Dermis blood vessel endothelial cell (primary cell): ENCODE measurements at regions not wholly inside any gene's neighbourhood (a gene's known extent, or its start where the extent isn't known, plus 50 kb on each side); places are given as distances from the start of the nearest gene placed in this dataset.

Source experiments
- DNase-seq: peaks from one replicate; pipeline ENCODE4 v3.0.0; 2010

DNA sequence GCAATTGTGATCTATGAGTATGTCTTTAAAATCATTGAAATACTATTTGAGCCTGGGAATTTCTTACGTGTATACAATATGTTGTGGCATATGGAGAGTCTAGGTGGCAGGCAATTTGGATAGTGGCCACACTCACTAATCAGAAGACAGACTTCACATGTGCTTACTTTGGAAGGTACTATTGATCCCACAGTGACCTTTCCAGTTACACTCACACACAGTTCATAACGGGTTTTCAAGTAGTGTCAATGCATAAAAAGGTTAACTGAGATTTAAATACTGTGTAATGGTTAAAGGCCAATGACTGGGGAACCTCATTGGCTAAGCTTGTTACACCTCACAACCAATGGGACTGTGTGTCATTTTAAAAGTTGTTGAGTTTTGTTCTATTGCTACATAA lies 783.2 kb downstream of the RPA4 start:
- no peak for DNase-seq

DNA sequence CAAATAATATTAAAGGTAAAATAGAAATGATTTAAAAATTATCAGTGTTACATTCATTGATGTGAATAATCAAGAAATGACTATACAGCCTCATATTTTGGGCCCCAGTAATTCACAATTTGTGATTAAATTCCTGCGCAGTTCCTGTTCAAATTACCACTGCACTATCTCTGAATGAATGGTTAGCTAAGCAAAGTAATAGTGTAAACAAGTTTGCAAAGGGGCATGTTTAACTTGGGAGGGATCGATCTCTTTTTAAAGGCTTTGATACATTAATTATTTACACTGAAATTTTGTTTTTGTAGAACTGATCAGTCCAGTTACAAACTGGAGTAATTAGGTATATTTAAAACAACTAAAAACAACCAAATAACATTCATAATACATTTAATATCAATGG lies 784.4 kb downstream of the RPA4 start:
- no peak for DNase-seq

DNA sequence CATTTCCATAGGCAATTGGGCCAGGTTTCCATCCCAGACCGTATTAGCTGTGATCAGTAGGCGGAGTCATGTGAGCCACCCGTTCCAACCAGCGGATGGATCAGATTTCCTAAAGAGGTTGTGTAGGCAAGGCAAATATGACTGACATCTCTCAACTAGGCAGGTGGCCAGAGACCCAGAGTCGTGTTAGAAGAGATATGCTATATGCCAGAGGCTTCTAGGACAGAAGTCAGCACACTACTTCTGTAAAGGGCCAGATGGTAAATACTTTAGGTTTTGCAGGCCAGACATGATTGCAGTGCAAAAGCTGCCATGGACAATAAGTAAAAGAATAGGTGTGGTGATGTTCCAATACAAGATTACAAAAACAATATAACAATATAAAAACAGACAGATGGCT lies 788.4 kb downstream of the RPA4 start:
- no peak for DNase-seq

DNA sequence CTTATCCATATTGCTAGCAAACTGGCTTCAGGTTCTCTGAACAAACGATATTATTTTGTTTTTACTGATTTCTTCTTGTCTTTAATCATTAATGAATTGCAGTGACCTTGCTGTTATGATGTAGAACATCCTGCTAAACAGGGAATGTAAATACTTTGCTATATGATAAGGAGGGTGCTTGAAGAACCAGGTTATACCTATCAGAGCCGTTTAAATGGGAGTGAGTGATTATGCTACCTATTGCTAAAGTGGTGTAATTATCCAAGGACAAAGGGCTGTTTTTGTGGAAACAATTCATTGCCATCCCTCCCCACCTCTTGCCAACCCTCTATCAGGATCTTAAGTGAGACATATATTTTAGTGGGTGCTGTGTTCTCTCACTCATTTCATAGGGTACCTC lies 788.9 kb downstream of the RPA4 start:
- no peak for DNase-seq

DNA sequence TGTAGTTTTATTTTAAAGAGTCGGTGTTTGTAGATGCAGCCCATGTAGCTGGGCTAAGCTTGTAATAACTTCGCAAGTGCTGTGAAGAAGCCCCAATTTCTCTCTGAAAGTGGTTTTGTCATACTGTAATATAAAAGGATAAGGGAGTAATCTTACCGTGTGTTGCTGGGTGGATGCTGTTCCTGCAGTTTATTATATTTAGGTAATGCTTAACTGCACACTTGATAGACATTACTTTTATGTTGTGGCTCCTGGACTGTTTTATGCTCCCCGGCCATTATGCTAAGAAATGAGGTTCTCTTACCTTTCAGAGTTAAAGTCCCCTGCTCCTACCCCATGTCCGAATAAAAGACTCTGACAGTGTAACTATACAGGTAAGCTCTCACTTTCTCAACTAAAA lies 789.4 kb downstream of the RPA4 start:
- no peak for DNase-seq

DNA sequence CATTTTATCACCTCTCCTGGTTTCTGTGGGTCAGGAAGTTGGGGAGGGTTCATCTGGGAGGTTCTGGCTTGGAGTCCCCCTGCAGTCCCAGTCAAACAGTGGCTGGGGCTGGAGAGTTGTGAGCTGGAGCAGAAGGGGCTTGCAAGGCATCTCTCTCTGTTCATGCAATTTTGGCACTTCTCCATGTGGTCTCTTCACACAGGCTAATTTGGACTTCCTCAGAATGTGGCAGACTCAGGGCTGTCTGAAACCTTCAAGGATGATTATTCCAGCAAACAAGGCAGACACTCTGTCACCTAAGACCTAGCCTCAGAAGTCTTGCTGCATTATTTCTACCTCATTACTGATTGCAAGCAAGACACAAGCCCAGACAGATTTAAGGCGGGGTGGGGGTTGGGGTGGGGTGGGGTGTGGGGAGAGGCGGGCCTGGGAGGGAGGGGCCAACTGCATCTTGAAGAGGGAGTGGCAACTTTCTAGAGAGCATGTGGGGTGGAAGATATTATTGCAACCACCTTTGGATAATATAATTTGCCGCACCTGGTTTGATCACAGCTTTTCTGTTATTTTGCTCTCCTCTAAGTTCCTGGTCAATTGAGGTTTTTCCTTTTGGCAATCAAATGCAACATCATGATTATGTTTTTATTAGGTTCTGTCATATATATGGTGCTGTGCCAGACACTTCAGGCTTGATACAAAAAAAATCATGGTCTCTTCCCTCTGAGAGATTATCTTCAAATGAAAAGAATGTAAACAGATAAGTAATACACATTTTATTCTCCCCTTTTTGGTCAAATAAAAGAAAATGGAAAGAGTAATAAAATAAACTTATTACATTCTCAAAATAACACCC lies 799.5 kb downstream of the RPA4 start:
- DNase-seq = no peak

DNA sequence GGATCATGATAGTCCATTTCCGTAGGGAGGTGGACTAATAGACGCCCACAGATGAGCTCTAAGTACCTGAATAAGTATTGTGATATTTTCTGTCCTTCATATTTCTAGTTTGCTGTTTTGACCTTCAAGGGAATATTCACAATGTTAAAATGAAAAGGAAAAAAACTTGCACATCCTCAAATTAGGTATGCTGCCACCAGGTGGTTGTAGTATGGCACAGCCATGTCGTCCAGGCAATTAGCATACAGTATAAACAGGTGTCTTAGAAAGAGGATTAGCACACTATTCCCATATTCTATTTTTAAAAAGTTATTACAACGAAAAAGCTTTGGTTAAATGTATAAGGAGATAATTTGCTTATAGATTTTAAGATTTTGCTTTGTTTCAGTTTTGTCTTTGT lies 802.0 kb downstream of the RPA4 start:
- peak; percentile 57 for DNase-seq

DNA sequence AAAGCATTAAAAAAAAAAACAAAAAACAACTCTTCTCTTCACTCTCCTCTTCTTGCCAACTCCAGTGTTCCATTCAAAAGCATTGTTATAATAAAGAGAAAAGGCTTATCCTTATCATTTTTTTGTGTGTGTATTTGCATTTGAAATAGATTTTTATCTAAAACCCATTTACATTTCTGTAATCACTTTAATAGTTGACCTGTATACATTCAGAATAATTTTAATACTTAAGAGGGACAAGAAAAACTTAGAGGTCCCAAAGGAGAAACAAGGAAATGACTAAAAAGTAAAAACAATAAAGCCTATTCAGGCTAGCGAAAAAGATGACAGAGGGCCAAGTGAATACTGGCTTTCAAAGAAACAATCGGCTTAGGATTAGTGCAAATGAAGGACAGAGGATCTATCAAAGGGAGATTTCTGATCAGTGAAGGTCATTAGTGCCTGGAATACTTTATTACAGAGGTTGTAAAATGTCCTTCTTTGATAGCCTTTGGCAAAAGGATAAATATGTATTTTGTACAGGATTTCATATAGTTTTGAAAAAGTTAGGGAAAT lies 808.3 kb downstream of the RPA4 start:
- DNase-seq = peak; percentile 45

DNA sequence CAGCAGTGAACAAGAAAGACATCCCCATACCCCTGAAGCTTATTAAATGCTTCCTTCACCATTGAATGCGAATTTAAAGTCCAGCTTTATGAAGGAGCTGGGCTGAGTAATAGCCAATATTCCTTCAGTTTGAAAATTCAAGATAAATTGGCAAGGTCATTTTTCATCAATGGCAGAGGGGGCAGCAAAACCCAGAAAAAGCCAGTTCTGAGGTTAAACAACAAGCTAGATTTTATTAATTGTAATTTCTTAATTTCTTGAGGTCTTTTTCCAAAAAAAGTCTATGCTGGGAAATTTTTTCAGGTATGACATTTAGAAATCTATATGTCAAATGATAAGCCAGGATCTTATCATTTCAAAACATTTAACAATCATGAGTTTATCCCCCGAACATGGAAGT lies 808.9 kb downstream of the RPA4 start:
- no peak for DNase-seq

DNA sequence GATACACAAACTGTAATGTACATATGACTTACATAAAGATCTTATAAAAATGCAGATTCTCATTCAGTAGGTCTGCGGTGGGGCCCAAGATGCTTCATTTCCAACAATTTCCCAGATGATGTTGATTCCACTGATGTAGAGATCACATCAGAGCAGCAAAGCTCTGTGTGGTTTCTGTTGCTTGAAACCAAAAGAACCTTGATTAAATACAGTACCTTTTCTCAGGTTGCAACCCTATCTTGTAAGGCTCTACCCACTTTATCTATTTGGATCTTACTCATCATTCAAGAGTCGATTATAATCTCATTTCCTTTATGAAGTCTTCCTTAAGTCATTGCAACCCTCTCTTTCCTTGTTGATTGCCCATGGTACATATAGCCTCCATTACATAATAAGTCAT lies 816.8 kb downstream of the RPA4 start:
- no peak for DNase-seq

DNA sequence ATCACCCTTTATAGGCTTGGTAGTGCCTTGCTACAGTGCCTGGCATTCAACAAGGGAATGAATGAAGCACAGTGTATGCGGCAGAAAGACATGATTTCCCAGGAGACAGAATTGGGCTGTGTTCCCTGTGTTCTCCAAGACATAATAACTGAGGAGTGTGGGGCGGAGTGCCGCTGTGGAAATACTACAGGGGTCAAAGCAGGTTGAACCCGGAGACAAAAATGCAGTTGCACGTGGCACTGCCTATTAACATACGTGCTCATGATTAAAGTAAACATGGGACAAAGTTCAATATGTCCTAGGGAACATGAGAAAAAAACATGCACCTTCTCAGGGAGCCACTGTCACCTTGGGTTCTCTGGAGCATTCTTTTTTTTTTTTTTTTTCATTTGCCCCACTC lies 820.8 kb downstream of the RPA4 start:
- DNase-seq = no peak

DNA sequence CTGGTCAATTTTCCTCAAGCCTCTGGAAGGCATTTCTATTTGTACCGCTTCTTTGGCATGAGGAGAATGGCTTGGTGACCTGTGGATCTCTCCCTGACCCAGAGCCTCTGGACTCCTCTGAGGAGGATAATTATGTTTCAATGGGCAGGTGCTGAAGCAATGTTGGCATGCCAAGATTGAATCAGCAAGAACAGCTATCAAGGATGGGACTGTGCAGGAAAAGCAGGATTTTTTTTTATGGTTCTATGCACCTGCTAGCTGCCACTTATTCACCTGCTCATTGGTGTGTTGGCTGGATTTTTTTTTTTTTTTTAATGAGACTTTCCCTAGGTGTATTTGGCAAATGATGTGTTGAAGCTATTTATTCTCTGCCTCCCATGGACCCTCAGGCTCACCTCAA lies 821.2 kb downstream of the RPA4 start:
- DNase-seq = no peak

DNA sequence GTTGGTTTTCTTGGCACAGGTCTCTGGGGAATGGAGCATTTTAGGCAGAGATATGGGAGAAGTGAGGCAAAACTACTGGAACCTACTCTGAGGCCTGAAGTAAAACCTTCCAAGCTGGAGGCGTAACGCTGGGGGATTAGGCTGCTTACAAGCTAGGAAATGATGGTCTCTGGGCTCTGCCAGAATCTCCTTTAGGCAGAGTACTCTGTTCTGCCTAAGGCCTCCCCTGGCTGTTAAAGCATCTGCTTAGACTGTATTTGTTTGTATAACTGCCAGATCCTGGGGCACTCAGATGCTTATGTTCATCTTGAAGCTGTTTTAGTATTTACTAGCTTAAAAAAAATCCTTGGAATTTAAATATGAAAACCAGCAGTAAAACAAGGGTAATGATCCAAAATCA lies 822.2 kb downstream of the RPA4 start:
- no peak for DNase-seq

DNA sequence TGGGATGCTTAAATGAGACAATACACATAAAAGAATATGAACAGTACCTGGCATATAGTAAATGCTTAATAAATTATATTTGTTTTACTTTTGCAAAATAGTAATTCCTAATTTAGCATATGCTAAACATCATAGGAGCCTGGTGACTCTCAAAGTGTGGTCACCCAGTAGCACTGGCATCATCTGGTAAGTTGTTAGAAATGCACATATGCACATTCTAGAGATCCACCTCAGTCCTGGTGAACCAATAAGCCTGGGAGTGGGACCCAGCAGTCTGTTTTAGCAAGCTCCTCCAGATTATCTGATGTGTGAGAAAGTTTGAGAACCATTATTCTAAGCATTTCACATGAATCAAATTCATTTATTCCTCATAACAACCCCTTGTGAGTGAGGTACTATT lies 830.4 kb downstream of the RPA4 start:
- DNase-seq = no peak

DNA sequence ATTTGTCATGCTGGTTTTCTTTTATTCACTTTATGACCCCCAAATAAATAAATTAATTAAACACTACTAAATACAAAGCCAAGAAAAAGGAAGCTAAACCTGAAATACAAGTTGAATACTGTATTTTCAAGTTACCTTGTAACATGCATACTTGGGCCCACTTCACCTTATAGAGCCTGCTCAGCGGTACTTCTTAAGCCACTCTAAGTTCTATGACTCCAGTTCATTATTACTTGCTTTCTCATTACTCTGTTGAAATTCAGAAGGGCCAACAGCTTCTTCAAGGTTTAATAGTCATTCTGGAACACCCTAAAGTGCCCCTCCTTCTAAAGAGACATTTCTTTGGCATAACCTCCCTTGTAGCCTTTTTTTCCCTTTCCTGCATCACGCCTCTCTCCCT lies 844.5 kb downstream of the RPA4 start:
- DNase-seq = no peak

DNA sequence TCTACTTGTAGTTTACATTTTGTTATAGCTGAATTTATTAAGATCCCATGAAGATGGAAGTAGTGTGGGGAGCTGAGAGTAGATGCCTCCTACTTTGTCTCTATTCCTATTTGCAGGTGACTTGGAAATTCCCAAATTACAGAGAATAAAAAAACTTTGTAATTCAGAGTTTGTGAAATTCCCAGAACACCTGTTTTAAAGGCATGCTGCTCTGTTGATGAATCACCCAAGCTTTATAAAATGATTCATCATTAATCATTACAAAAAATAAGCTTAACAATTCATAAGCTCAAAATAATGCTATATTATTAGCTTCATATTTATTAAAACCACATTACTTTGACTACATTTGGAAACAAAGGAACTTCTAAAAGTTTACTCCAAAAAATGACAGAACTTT lies 856.3 kb downstream of the RPA4 start:
- DNase-seq = no peak

DNA sequence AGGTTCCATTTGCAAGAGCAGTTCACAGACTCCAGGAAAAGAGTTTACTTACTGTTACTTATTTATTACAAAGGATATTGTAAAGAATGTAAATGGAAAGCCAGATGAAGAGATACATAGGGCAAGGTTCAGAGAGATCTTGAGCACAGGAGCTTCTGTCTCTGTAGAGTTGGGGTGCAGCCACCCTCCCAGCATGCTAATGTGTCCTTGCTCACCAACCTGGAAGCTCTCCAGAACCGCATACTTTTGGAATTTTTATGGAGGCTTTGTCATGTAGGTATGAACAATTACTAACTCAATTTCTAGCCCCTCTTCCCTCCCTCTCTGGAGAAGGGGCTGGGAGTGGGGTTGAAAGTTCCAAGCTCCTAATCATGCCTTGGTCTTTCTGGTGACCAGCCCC lies 857.2 kb downstream of the RPA4 start:
- DNase-seq = no peak

DNA sequence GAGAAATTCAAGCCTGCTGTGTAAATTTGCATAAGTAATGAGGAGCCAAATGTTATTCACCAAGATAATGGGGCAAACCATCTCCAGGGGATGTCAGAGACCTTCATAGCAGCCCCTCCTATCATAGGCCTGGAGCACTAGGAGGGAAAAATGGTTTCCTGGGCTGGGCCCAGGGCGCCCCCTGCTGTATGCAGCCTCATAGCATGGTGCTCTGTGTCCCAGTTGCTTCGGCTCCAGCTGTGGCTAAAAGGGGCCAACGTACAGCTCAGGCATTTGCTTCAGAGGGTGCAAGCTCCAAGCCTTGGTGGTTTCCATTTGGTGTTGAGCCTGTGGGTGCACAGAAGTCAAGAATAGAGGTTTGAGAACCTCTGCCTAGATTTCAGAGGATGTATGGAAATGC lies 859.3 kb downstream of the RPA4 start:
- DNase-seq = peak; percentile 0

DNA sequence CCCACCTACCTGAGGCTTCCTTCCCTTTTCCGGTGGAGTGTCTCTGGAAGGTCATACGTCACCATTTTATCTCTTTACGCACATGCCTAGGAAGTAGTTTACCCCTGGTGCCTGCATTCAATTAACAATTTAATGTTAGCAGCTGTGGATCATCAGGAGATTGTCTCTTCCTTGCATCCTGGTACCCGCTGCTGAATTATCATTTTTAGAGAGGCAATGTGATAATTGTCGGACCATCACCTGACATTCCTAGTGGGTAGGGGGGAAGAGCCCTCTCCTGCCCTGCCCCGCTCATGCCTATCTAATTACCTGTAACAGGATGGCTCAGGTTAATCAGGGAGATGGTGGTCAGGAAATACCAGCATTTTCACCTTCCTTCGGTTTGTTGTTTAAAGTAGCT lies 863.6 kb downstream of the RPA4 start:
- DNase-seq = no peak

DNA sequence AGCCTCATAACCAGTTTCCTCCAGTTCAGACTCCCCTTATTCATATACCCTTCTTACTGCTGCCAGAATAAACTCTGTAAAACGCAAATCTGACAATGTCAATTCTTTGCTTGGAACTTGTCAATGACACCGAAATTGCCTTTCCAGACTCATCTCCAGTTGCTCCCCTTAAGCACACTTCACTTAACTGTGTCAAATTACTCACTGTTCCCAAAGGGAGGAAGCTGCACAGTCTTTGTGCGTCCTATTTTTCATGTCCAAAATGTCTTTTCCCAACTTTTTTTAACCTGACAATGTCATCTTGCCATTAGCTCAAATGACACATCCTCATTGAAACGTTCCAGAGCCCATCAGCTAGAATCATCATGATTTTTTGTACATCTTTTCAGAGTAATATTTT lies 867.3 kb downstream of the RPA4 start:
- DNase-seq = no peak

DNA sequence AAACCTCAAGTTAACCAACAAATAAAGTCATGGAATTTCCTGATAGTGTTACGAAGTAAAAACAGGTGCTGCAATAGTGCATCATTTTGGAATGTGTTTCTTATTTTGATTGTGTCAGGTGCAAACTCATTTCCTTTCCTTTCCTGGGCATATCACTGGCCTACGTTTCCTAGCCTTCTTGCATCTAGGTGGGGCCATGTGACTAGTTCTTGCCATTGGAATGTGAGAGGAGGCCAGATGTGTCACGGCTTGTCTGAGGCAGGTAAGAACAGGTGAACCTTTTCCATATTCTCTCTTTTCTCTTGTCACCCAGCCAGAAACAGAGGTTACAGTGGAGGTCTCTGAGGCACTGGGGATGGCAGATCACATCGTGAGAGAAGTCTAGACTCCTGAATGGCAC lies 868.0 kb downstream of the RPA4 start:
- no peak for DNase-seq

DNA sequence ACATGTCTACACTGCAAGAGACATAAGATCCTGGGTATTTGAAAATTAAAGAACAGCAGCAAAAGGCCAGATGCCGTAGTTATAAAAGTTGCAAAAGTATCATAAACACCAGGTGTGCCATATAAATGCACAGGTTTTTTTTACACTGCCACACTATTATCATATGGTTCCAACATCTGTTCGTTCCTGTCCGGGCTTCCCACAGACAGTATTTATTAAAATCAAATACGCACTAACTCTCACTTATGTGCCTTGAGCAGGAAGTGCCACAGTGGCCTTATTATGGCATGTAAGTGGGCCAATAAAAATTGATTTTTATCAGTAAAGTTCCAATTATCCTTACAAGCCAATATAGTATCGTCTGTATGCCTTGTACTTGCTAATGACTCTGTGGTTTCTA lies 873.2 kb downstream of the RPA4 start:
- DNase-seq = no peak

DNA sequence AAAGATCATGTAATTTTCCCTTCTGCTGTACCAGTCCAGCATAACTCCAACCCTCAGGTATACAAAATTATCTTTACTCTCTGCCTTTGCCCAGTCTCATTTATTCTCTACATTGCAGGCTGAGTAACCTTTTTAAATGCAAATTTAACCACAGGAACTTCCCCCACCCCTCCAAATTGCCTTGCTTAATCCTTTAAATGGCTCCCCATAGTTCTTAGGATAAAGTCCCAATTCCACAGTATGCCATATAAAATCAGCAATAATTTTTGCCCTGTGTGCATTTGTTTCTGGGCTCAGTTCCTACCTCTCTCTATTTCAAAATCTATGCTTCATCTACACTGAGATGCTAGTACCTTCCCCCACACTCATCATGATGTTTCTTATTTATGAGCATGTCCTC lies 879.7 kb downstream of the RPA4 start:
- DNase-seq = no peak

DNA sequence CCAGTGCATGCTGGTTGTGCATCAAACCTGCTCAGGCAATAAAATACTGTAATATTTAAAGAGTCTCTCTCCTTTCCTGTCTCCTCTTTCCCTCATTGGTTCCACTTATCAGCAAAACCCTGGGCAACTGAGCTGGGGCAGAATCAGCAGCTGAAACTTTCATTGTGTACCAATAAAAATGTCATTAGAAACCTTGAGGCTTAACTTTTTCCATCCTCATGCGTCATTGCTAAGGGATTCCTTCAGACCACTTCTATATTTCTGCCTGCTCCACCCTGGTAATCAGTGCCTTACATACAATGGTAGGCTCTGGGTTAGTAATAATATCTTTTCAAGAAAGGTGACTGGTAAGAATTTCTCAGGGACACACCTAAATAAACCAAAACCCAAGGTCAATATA lies 880.3 kb downstream of the RPA4 start:
- no peak for DNase-seq

DNA sequence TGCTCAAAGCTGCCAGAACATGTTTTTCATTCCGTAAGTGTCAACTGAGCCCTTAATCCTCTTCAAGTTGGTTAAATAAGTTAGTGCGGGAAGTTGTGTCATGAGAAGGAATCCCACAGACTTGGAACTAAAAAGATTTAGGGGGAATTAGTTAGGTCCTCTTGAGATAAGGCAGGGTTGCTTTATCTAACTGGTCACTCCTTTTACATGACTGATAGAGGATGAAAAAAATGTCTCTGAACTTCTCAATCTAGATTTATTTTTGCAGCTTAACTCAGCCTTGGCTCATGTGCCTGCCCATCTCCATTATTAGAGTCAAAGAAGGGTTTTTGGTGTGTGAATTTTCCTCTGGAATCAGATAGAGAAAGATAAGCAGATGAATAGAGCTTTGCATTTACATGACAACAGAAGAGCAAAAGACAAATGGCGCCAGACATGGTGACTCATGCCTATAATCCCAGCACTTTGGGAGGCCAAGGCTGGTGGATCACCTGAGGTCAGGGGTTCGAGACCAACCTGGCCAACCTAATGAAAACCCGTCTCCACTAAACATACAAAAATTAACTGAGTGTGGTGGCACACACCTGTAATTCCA lies 882.9 kb downstream of the RPA4 start:
- no peak for DNase-seq
